Stimulated activated CD8-positive, alpha-beta memory T cell treated with anti-CD3 and anti-CD28 coated beads, Interleukin-12 subunit alpha, Interleukin-12 subunit beta, amount 100 ng/mL, for 1 hour (primary cell): ENCODE measurements at regions not wholly inside any gene's neighbourhood (a gene's known extent, or its start where the extent isn't known, plus 50 kb on each side); places are given as distances from the start of the nearest gene placed in this dataset.

Experiments used
- DNase-seq: peaks from one replicate; pipeline ENCODE4 v3.0.0-alpha.2; 2020; ENCODE audit warnings: low read depth

DNA sequence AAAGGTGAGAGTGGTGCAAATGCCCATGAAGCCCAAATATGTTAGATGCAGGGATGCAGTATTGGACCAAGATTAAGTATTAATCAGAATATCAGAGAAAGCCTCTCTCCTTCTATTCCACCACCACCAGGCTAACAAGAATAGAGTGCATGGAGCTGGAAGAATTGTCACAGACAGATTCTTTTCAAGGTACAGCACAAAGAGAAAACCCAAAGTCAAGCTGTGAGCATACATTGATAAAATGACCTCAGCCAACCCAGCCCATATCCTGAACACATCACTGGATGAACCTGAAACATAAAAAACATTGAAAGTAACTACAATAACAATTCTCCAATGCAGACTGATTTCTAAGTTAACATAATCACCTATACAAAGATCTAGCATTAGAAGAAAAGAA is 445.7 kb upstream of the NETO1 start:
- DNase-seq, result no peak

DNA sequence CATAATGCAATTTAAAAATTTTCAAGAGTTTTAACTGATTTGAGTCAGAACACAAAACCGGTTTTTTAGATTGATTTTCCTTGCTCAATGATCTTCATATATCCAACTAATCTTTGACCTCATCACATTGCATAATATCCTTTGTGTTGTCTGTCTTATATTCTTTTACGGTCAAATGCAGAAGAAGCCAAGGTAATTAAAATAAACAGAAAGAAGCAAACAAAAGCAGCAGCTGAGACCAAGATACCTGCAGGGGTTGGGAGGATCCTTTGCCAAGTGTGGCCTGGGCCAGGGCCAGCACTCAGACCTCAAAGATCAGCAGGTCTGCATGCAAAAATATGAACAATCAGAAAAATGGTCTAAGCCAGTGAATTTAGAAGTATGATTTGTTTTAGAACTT is 428.9 kb upstream of the NETO1 start:
- no peak for DNase-seq

DNA sequence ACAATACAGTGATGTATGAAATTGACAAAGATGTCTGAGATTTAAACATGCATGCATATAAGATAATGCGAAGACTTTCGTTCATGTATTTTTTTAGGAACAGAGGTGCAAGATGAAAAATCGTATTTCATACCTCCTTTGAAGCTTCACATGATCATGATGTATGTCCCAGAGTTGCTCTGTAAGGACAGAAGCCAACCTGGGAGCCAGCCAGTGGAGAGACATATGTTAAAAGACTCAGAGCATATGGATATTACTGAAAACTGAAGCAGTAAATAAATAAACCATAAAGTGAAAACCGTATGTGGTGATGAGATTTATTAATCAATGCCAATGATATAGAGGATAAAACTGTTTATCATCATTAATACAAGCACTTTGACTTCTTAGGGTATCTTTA is 424.4 kb upstream of the NETO1 start:
- DNase-seq, result no peak

DNA sequence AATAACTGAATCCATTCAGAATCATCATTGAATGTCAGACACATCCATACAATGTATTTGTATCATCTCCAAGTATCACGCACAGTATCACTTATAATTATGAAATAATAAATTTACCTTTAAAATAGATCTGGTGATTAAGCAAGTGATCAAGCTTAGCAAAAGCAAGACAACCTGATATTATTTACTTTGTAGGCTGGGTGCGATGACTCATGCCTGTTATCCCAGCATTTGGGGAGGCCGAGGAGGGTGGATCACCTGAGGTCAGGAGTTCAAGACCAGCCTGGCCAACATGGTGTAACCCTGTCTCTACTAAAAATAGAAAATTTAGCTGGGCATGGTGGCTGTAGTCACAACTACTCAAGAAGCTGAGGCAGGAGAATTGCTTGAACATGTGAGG is 421.0 kb upstream of the NETO1 start:
- no peak for DNase-seq

DNA sequence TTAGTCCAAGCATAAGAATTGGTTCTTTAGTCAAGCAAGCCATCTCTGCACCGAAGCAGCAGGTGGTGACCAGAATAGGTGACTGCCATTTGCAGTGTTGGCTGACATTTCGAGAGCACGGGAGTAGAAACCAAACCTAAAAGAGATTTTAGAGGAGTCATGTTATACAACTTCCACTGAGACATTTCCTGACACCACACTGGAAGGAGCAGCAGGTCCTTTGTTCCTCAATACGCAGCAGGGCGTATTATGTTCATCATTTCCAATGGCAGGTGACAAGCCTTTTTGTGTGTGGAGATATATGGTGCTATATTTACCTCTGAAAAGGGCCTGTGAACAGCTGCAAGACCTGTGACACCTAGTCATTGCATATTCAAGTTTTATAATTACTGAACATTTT is 418.8 kb upstream of the NETO1 start:
- DNase-seq, result no peak

DNA sequence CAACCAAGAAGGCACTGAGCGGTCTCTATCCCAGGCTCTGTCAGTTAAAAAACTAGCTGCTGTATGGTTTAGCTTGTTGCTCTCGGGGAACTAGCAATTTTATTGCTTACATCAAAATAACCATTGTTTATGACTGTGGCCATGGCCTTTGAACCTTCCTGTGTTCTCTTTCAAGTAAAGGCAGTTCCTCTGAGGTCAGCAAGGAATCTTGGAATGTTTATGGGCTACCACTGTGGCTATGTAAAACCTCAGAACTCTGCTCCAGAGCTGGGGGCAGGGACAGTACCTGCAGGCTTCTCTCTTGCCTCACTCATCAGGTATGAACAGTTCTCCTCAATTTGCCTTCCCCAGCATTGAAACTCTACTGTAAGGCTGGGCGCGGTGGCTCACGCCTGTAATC is 416.0 kb upstream of the NETO1 start:
- DNase-seq, result no peak

DNA sequence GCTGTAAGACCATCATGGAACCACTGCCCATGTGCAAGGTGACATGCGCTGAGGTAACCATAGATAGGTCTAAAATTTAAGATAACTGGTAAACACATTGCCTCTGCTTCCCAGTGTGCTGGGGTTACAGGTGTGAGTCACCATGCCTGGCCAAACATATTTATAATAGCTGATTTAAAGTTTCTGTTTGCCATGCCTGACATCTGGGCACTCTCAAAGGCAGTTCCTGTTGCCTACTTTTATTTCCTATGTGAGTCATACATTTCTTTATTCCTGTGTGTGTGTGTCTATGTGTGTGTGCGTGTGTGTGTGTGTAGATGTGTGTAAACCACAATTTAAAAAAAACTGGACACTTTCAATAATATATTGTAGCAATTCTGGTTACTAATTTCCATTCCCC is 415.2 kb upstream of the NETO1 start:
- no peak for DNase-seq

DNA sequence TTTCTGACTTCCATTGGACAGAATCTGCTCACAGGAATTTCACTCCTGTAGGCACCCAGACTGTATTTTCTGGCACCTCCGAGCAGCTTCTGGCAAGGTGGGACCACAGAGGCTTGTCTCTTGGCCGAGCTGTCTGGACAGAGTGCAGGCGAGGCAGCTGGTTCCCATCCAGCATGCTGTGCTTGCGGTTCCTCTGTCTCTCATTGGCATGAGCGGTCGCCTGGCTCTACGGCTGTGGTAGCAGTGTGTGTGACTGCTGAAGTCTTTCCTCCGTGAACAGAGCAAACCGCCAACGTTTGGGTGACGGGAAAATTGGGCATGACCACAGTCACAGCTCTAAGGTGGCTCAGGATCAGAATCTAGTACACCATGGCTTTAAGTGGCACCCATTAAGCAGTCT is 411.7 kb upstream of the NETO1 start:
- DNase-seq, result no peak

DNA sequence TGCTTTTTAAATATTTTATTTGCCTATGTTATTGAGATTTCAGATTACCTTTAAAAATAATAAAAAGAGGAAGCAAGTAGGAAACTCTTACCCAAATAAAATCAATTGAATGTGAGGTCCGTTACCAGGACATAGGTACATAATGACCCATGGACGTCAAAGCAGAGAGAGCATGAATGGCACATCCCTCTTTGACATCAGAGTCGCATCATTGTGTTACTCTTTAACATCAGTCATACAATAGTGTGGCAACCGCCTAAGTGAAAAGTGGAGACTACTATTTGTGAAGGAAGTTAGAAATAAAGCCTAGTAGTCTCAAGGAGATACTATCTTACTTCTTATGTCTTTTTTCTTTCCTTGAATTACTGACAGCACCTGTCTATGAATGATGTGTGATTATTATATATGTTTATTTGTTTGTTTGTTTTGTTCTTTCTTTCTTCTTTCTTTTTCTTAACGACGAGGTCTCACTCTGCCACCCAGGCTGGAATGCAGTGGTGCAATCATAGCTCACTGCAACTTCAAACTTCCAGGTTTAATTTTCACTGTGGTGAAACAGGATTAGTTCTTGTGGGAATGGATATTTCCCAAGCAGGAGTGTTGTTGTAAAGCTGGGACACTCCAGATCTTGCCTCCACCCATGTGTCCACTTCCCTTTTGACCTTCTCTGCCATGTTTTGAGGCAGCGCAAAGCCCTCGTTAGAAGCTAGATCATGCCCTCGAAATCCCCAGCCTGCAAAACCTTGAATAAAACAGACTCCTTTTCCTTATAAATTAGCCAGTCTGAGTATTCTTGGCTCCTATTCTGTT is 407.2 kb upstream of the NETO1 start:
- DNase-seq, result no peak

DNA sequence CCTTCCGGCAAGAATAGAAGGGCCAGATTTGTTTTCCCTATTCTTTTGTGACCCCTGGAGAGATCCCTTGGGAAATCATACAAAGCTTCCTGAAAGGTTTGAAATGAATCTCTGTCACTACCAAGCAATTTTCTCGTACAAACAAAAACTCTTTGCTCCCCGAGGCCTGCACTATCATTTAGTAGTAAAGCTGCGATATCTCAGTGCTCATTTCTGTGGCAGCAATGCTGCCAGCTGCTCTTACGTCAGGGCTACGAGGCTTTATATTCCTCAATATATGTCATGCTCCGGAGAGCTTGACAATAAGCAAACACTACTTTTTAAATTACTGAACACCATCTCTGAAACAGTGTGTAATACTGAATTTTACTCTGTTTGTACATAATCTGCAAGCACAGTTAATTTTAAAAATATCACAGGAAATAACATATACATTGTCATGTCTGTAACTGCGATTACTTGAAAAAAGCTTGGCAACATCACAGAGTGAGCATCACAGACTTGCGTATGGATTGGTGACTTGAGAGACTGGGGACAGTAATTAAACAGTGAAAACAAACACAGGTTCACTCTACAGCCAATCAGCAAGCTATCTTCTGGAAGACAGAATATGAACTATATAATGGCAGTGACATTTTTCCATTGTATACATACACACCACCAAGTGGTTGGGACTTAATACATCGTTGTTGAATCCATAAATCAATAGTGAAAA is 403.3 kb upstream of the NETO1 start:
- DNase-seq, result no peak

DNA sequence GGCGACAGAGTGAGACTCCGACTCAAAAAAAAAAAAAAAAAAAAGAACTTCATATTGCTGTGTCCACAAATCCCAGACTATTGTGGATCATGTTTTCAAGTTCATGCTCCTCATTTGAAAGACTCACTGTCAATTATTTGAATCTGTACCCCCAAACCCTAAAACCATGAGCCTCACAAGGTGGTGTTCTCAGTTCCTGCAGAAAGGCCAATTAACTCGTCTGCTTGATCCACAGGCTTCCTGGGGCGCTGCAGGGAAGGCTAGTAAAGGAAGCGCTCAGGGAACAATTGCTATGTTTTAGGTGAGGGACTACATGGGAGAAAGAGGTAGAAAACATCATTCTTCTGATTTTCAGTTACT is 396.8 kb upstream of the NETO1 start:
- DNase-seq, result no peak

DNA sequence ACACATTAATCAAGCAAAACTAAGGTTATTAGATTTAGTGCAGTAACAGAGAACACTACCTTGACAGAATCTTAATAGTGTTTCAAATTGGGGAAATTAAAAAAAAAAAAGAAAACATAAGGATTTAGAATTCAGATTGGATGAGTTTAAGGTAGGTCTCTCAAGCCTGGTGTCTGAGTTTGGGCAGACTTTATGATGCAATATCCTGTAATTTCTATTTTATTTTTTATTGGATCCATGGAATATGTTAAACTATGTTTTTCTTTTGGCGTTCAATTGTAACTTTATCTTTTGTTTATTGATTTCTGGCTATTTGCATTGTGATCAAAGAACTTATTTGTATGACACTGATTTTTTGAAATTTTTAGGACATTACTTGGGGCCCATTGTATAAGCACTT is 394.1 kb upstream of the NETO1 start:
- DNase-seq, result no peak

DNA sequence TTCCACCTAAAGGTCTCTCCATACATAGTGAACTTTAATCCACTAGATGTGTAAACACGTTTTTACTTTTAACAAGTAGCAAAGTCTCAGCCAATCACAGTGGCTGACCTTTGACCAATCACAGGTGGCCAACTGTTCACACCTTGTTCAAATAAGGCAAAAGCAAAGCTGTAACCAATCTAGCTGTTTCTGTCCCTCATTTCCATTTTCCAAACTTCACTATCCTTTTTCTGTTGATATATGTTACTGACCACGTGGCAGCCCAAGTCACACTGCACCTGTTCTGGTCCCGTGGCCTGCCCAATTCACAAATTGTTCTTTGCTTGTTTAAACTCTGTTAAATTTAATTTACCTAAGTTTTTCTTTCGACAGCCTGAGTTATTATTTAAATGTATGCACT is 393.5 kb upstream of the NETO1 start:
- DNase-seq, result no peak

DNA sequence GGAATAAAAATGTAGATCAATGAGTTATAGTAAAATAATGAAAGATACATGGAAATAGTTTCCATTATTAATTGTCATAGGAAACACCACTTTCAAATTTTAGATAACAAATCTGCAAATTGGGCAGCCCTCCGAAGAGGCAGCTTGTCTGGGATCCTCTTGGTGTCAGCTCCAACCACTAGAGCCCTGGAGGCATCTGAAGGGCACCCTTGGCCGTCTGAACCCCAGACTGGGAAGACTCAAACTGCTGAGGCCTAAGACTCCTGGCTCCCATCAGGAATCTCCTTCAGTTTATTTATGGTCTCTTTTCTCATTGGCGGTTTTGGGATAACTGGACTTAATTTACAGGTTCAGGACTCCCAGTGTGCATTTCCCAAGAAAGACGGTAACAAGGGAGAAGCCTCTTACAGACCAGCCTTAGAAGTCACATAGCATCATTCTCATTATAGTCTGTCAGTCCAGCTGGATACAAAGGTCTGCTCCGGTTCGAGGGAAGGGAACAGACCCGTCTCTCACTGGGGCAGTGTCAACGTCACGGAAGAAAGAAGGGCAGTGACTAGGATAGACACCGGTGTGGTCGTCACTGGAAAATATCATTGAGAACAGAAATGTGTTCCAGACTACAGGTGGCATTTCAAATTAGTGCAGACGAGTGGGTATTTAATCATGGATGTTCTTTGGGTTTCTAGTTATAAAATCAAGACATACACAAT is 390.7 kb upstream of the NETO1 start:
- no peak for DNase-seq

DNA sequence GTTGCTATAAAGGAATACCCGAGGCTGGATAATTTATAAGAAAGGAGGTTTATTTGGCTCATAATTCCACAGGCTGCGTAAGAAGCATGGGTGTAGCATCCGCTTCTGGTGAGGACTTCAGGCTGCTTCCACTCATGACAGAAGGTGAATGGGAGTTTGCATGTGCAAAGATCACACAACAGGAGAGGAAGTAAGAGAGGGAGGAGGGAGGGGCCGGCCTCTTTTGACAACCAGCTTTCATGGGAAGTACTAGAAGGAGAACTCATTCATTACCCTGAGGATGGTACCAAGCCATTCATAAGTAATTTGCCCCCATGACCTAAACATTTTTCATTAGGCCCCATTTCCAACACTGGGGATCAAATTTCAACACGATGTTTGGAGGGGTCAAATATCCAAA is 386.8 kb upstream of the NETO1 start:
- no peak for DNase-seq

DNA sequence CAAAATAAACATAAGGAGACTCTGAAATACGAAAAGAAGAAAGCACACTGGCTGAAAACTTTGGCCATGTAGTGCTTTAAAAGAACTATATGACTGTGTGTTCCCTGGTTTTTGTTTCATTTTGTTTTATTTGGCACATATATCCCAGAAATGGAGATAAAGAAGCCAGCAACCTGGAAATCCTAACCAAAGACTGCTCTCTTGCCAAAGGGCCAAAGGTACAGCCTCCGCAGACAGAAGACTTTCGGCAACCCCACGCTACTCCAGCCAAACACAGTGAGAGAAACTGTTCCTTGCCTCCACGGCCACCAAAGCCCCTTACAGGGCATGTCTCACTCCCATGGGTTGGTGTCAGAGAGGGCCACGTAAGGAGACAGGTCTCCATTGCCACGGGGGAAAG is 381.2 kb upstream of the NETO1 start:
- no peak for DNase-seq

DNA sequence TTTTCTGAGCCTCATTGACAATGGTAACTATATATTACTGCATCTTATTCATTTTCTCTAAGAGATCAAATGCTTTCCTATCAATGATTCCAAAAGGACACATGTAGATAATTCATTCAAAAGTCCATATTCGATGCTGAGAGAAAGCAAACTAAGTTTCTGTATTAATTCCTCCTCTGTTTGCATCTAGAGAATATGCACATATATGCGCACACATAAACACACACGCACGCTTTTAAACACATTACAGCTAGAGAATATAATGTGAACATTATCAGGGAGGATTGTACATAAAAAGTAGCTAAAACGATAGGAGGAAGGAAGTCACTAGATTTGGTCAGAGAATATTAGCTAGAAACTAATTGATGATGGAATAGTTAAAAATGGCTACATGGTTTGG is 379.0 kb upstream of the NETO1 start:
- no peak for DNase-seq

DNA sequence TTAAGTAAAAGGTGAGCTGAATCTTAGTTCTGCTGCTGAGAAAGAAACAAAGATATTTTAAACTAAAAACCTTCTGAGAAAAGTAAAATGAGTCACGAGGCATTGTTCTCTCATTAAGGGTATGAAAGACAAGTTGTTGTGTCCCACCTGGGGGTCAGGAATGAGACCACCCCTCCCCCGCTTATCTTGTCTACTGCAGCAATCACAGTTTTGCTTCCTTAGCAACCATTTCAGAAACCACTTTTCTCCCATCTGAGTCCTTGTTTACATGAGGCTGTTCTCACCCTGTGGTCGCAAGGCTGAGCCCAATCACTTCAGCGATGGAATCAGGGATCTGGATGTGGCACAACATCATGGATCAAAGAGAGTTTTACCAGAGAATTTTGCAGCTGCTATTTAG is 377.6 kb upstream of the NETO1 start:
- DNase-seq, result no peak

DNA sequence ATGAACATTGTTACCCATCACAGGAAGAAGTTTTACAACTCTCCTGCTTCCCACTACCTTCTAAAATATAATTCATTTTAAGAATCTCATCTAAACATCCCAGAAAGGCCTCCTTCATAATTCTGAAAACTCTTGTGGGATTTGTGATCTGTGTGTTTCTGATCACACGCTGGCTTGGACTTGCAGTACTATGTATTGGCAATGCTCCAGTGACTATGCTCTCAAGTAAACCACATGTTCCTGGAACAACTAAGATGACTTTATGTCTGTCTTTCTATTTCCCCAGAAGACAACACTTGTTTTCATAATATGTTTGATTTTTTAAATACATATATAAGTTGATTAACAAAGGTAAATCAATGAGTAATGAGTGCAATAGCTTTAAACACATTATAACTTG is 376.6 kb upstream of the NETO1 start:
- no peak for DNase-seq

DNA sequence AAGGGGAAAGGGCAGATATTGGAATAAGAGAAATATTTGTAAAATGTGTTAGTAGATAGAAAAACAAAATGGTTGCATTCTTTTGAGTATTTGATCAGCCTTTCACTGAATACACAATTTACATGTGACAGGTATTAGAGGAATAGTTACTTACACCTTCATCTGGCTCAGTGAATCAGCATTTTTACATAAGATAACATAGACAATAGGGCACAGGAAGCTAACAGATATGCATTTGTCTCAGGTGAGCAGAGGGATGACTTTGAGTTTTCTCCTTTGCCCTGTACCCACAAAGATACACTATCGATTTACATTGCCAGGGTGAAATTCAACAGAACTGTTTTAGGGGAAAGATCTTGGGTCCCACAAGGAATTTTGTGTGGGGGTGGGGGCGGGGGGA is 373.1 kb upstream of the NETO1 start:
- no peak for DNase-seq

DNA sequence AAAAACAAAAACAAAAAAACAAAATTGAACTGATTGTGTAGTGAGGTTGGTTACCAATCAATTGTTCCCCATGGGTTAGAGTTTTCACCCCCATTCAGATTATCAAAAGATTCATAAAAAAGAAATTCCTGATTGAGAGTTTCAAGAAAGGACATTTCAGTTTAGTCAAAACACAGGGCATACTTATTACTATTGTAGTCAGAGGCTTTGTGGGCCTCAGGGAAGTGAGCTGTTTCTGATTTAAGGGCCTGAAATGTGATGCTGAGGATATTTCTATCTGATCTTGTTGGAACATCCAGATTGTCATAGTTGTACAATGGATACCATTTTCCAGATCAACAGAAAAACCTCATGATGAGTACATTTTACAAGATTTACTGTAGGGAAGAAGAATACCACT is 368.1 kb upstream of the NETO1 start:
- DNase-seq, result no peak

DNA sequence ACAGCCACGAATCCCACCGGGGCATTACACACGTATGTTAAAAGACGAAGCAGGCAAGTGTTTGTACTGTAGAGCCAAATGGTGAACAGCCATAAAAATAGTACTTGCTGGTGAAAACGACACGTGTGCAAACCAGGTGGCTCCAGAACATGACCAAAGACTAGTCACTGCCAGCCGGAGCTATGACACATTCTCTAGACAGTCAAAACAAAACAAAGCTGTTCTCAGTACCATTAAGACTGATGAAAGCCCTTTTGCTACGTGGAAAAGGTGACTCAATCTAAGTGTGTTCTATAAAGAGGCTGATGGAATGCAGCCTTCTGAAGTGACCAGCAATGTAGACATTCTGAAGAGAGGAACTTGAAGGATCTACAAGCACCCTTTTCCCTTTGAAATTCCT is 367.7 kb upstream of the NETO1 start:
- DNase-seq, result no peak

DNA sequence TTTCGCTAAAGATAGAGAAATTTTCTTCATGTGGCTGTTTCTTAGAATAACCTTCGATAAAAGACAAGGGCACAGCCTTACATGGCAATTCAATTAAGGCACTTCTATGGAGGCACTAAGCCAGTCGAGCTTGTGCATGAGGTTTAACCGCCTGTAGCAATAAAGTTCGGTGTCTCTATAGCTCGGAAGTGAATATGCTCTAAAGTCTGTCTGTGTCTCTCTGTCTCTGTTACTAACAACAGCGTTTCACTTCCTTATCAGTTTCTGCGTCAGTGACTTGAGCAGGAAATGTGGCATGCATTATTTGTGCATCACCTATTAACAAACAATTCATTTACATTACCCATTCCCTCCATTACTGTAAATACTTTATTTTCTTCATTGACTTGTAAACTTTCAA is 365.1 kb upstream of the NETO1 start:
- DNase-seq, result no peak
